Astrocyte (in vitro differentiated cells and primary cell): ENCODE measurements at regions not wholly inside any gene's neighbourhood (a gene's known extent, or its start where the extent isn't known, plus 50 kb on each side); places are given as distances from the start of the nearest gene placed in this dataset.

Source experiments
- DNase-seq: peaks from one replicate; pipeline ENCODE4 v3.0.0-alpha.2; 2010; ENCODE audit warnings: low read depth
- FAIRE-seq: peaks from 2 replicates; lab custom pipeline; 2011; peaks lifted over from hg19 to GRCh38; lab: Jason Lieb, UNC
- H2AFZ ChIP-seq: 2 replicates; pipeline ENCODE4 v1.6.0; 2012; ENCODE audit warnings: low read depth, low read length, inconsistent platforms
- H3K27ac ChIP-seq: 2 replicates; pipeline ENCODE4 v1.5.1; 2011; ENCODE audit warnings: low read depth, low read length, inconsistent platforms
- H3K27me3 ChIP-seq: 2 replicates; pipeline ENCODE4 v1.6.0; 2011; ENCODE audit warnings: low read length, inconsistent platforms; ENCODE audit not compliant: insufficient read depth
- H3K36me3 ChIP-seq: 2 replicates; pipeline ENCODE4 v1.5.1; 2011; ENCODE audit warnings: low read length, inconsistent platforms; ENCODE audit not compliant: insufficient read depth
- H3K4me1 ChIP-seq: 2 replicates; pipeline ENCODE4 v1.5.1; 2011; ENCODE audit warnings: low read length, inconsistent platforms; ENCODE audit not compliant: insufficient read depth
- H3K4me2 ChIP-seq: 2 replicates; pipeline ENCODE4 v1.6.0; 2012; ENCODE audit warnings: low read length, inconsistent platforms
- H3K4me3 ChIP-seq: 2 replicates; pipeline ENCODE4 v1.5.1; 2011; ENCODE audit warnings: low read depth, mild to moderate bottlenecking, low read length, inconsistent platforms; ENCODE audit not compliant: insufficient read depth
- H3K79me2 ChIP-seq: 2 replicates; pipeline ENCODE4 v1.6.0; 2012; ENCODE audit warnings: mild to moderate bottlenecking, low read length, inconsistent platforms; ENCODE audit not compliant: insufficient read depth
- H3K9ac ChIP-seq: 2 replicates; pipeline ENCODE4 v1.6.0; 2012; ENCODE audit warnings: mild to moderate bottlenecking, low read length, inconsistent platforms
- H3K9me3 ChIP-seq: 2 replicates; pipeline ENCODE4 v1.5.1; 2012; ENCODE audit warnings: low read depth, mild to moderate bottlenecking, low read length, inconsistent platforms; ENCODE audit not compliant: insufficient read depth
- H4K20me1 ChIP-seq: 2 replicates; pipeline ENCODE4 v1.6.0; 2012; ENCODE audit warnings: low read length, inconsistent platforms; ENCODE audit not compliant: insufficient read depth
- H3K27ac Mint-ChIP-seq: one replicate; pipeline ENCODE4 v1.8.0; 2021; ENCODE audit warnings: mild to moderate bottlenecking, mixed read lengths; ENCODE audit not compliant: unreplicated experiment
- H3K27me3 Mint-ChIP-seq: one replicate; pipeline ENCODE4 v1.8.0; 2021; ENCODE audit warnings: low read depth, mixed read lengths; ENCODE audit not compliant: unreplicated experiment
- H3K36me3 Mint-ChIP-seq: one replicate; pipeline ENCODE4 v1.8.0; 2021; ENCODE audit warnings: low read depth, mixed read lengths; ENCODE audit not compliant: unreplicated experiment
- H3K4me1 Mint-ChIP-seq: one replicate; pipeline ENCODE4 v1.8.0; 2021; ENCODE audit warnings: low read depth, mixed read lengths; ENCODE audit not compliant: unreplicated experiment
- H3K4me3 Mint-ChIP-seq: one replicate; pipeline ENCODE4 v1.8.0; 2021; ENCODE audit warnings: mild to moderate bottlenecking, moderate library complexity, mixed read lengths; ENCODE audit not compliant: unreplicated experiment
- H3K9me3 Mint-ChIP-seq: one replicate; pipeline ENCODE4 v1.8.0; 2021; ENCODE audit warnings: mild to moderate bottlenecking, mixed read lengths; ENCODE audit not compliant: unreplicated experiment
- CTCF ChIP-seq: IDR thresholded peaks from 2 replicates; pipeline ENCODE4 v1.5.1; 2011; ENCODE audit warnings: low read depth, mild to moderate bottlenecking, inconsistent platforms, low read length, moderate library complexity; ENCODE audit not compliant: insufficient read depth
- EZH2 ChIP-seq: IDR thresholded peaks from 2 replicates; pipeline ENCODE4 v1.6.1; 2012; ENCODE audit warnings: mild to moderate bottlenecking, low read length, inconsistent platforms; ENCODE audit not compliant: insufficient read depth

GRCh38 chr2:9775351-9775750, 67.9 kb upstream of the TAF1B start:
- DNase-seq (no peak), FAIRE-seq (no peak)
- Histone ChIP-seq H2AFZ (no peak overlapping the region), H3K27ac (no peak overlapping the region), H4K20me1 (no peaks in the 10 kb centered on the region), H3K4me2 (no peak overlapping the region), H3K4me1 (peaks cover 18% of the 10 kb centered on the region), H3K36me3 (no peaks in the 10 kb centered on the region), H3K9me3 (no peaks in the 10 kb centered on the region), H3K27me3 (peaks cover 2% of the 10 kb centered on the region), H3K4me3 (no peak overlapping the region), H3K9ac (no peak overlapping the region), H3K79me2 (no peaks in the 10 kb centered on the region)
- TF ChIP-seq EZH2 (no peak), CTCF (no peak)
- Mint-ChIP-seq H3K4me3 (no peak overlapping the region), H3K27ac (no peak overlapping the region), H3K4me1 (peaks cover 17% of the 10 kb centered on the region), H3K36me3 (no peaks in the 10 kb centered on the region), H3K27me3 (peaks cover 25% of the 10 kb centered on the region), H3K9me3 (no peaks in the 10 kb centered on the region)

GRCh38 chr2:9775999-9776712, 67.1 kb upstream of the TAF1B start:
- no peak overlapping the region for H3K4me2 ChIP-seq
- FAIRE-seq = no peak
- H3K9me3 Mint-ChIP-seq = no peaks in the 10 kb centered on the region

More at GRCh38 chr2:9775999-9776712, 67.1 kb upstream of the TAF1B start:
- H3K36me3 ChIP-seq = no peaks in the 10 kb centered on the region
- Mint-ChIP-seq H3K36me3 (no peaks in the 10 kb centered on the region), H3K4me1 (peaks cover 11% of the 10 kb centered on the region), H3K27me3 (peaks cover 26% of the 10 kb centered on the region), H3K27ac (no peak overlapping the region), H3K4me3 (no peak overlapping the region)
- no peak for DNase-seq
- no peaks in the 10 kb centered on the region for H4K20me1 ChIP-seq
- no peak overlapping the region for H3K27ac ChIP-seq
- no peaks in the 10 kb centered on the region for H3K9me3 ChIP-seq
- TF ChIP-seq CTCF = no peak
- no peak for TF ChIP-seq EZH2
- no peak overlapping the region for H3K4me3 ChIP-seq
- peaks cover 3% of the 10 kb centered on the region for H3K27me3 ChIP-seq
- H3K79me2 ChIP-seq = no peaks in the 10 kb centered on the region
- H3K4me1 ChIP-seq = peaks cover 10% of the 10 kb centered on the region
- H2AFZ ChIP-seq = no peak overlapping the region
- H3K9ac ChIP-seq = no peak overlapping the region
